Endothelial cell of umbilical vein (primary cell): ENCODE measurements at regions not wholly inside any gene's neighbourhood (a gene's known extent, or its start where the extent isn't known, plus 50 kb on each side); places are given as distances from the start of the nearest gene placed in this dataset.

ENCODE experiments used
- BruUV-seq: library from RNA; stranded (reverse); fragments of 400-500 nt; replicated peaks from 2 replicates; lab custom pipeline; 2021; lab: Mats Ljungman, UMichigan
- CTCF ChIA-PET: fragments of 300-600, 350-600 bp; sonication (Branson Sonifier 250); formaldehyde crosslinking; loops from one replicate; lab custom pipeline; 2021; ENCODE audit warnings: antibody characterized with exemption, inconsistent platforms; lab: Charles Lee
- POLR2A ChIA-PET: fragments of 300-600, 350-600 bp; sonication (Branson Sonifier 250); formaldehyde crosslinking; loops from one replicate; lab custom pipeline; 2021; ENCODE audit warnings: antibody characterized with exemption, inconsistent platforms; lab: Charles Lee
- DNase-seq: peaks from one replicate; pipeline ENCODE4 v3.0.0-alpha.2; 2011; ENCODE audit warnings: low read depth, low spot score
- FAIRE-seq: peaks from 2 replicates; lab custom pipeline; 2011; peaks lifted over from hg19 to GRCh38; lab: Jason Lieb, UNC
- H2AFZ ChIP-seq: 2 replicates; pipeline ENCODE4 v1.6.0; 2012; ENCODE audit warnings: low read depth, low read length, control low read depth, inconsistent platforms
- H3K27ac ChIP-seq: 2 replicates; pipeline ENCODE4 v1.5.1; 2011; ENCODE audit warnings: low read depth, mild to moderate bottlenecking, control low read depth, low read length, moderate library complexity; ENCODE audit not compliant: insufficient read depth
- H3K27me3 ChIP-seq, 2 experiments: 2 replicates each; pipeline versions ENCODE4 v1.6.0 to v1.6.1; 2011; ENCODE audit warnings: low read length in 2 of 2, mixed read lengths in 1 of 2; ENCODE audit not compliant: control insufficient read depth in 2 of 2, insufficient read depth in 2 of 2
- H3K36me3 ChIP-seq, 2 experiments: 2 replicates in 1 of 2; 3 replicates in 1 of 2; pipeline ENCODE4 v1.5.1; 2011; ENCODE audit warnings: low read length in 2 of 2, mild to moderate bottlenecking in 1 of 2, moderate library complexity in 1 of 2; ENCODE audit not compliant: control insufficient read depth in 2 of 2, insufficient read depth in 2 of 2; ENCODE audit errors: extremely low read depth in 1 of 2
- H3K4me1 ChIP-seq: 3 replicates; pipeline ENCODE4 v1.5.1; 2011; ENCODE audit warnings: mild to moderate bottlenecking, low read length; ENCODE audit not compliant: control insufficient read depth, insufficient read depth; ENCODE audit errors: extremely low read depth
- H3K4me2 ChIP-seq: 2 replicates; pipeline ENCODE4 v1.6.1; 2011; ENCODE audit warnings: low read length, control low read depth, mixed read lengths; ENCODE audit not compliant: insufficient read depth
- H3K4me3 ChIP-seq, 3 experiments: fragments of 200-600 bp in 1 of 3; sonication (generic), shearing (Covaris generic) in 1 of 3; replicated peaks in 1 of 3; 2 replicates each; pipeline ENCODE4 v1.5.1; 2011 to 2016; ENCODE audit warnings: control low read depth in 3 of 3, low read length in 3 of 3, mild to moderate bottlenecking in 2 of 3, inconsistent platforms in 1 of 3, low read depth in 1 of 3, moderate library complexity in 1 of 3; ENCODE audit not compliant: insufficient read depth in 1 of 3
- H3K79me2 ChIP-seq: 2 replicates; pipeline ENCODE4 v1.6.0; 2012; ENCODE audit warnings: low read length, inconsistent platforms; ENCODE audit not compliant: control insufficient read depth, insufficient read depth
- H3K9ac ChIP-seq: replicated peaks from 2 replicates; pipeline ENCODE3; 2011; ENCODE audit warnings: low read length, control low read depth; ENCODE audit not compliant: insufficient read depth; ENCODE audit errors: extremely low read depth
- H3K9me1 ChIP-seq: replicated peaks from 3 replicates; pipeline ENCODE4 v1.6.0; 2011; ENCODE audit warnings: mild to moderate bottlenecking, low read length; ENCODE audit not compliant: control insufficient read depth, insufficient read depth; ENCODE audit errors: extremely low read depth
- H3K9me3 ChIP-seq: replicated peaks from 2 replicates; pipeline ENCODE4 v1.5.1; 2012; ENCODE audit warnings: low read length, inconsistent platforms; ENCODE audit not compliant: control insufficient read depth, insufficient read depth
- H4K20me1 ChIP-seq: replicated peaks from 2 replicates; pipeline ENCODE3; 2011; ENCODE audit warnings: mild to moderate bottlenecking, low read length; ENCODE audit not compliant: control insufficient read depth, insufficient read depth; ENCODE audit errors: extremely low read depth
- CTCF ChIP-seq, 2 donors: IDR thresholded peaks; 1 replicate in 1 of 2; 2 replicates in 1 of 2; pipeline ENCODE4 v1.5.1; 2011; ENCODE audit warnings: low read length in 2 of 2, mild to moderate bottlenecking in 2 of 2, moderate library complexity in 2 of 2, control low read depth in 1 of 2, inconsistent platforms in 1 of 2, low read depth in 1 of 2; ENCODE audit not compliant: insufficient read depth in 1 of 2; ENCODE audit errors: extremely low read depth in 1 of 2
- EZH2 ChIP-seq: IDR thresholded peaks from 2 replicates; pipeline ENCODE4 v1.6.1; 2012; ENCODE audit warnings: borderline replicate concordance, low read depth, mild to moderate bottlenecking, moderate library complexity, low read length, inconsistent platforms; ENCODE audit not compliant: severe bottlenecking
- FOS ChIP-seq: IDR thresholded peaks from 2 replicates; pipeline ENCODE4 v1.6.1; 2011; ENCODE audit warnings: mild to moderate bottlenecking, low read length, moderate library complexity, borderline replicate concordance; ENCODE audit not compliant: insufficient read depth
- GATA2 ChIP-seq: IDR thresholded peaks from 2 replicates; pipeline ENCODE4 v1.7.0; 2011; ENCODE audit warnings: low read depth, mild to moderate bottlenecking, moderate library complexity, mixed read lengths, low read length; ENCODE audit not compliant: insufficient read length, insufficient read depth
- JUN ChIP-seq: IDR thresholded peaks from 2 replicates; pipeline ENCODE4 v1.6.1; 2011; ENCODE audit warnings: borderline replicate concordance, low read depth; ENCODE audit not compliant: insufficient read length, insufficient read depth
- MYC ChIP-seq: IDR thresholded peaks from one replicate; pipeline ENCODE4 v1.6.1; 2011; ENCODE audit warnings: mild to moderate bottlenecking, low read depth, low read length
- POLR2A ChIP-seq: IDR thresholded peaks from 2 replicates; pipeline ENCODE4 v1.6.1; 2012; ENCODE audit warnings: low read depth, mild to moderate bottlenecking, control low read depth, low read length
- POLR2AphosphoS5 ChIP-seq: IDR thresholded peaks from 2 replicates; pipeline ENCODE4 v1.6.1; 2012; ENCODE audit warnings: low read depth, mild to moderate bottlenecking, control low read depth, low read length, moderate library complexity; ENCODE audit not compliant: insufficient read depth
- dilution Hi-C: fragments of 300-500 bp; cut with MboI; formaldehyde crosslinking; loops from one replicate; pipeline ENCODE4 v1.15.0; 2019; ENCODE audit warnings: low sequenced_read_pairs; ENCODE audit not compliant: extremely low pct_ligation_motif_present
- intact Hi-C: fragments of 100-400 bp; cut with micrococcal nuclease; formaldehyde crosslinking; loops from one replicate; pipeline ENCODE4 v1.10.0; 2022

GRCh38 chr7:109996411-109996810, 1094.5 kb upstream of the LRRN3 start:
- Histone ChIP-seq H3K36me3 (no peaks in the 10 kb centered on the region), H3K9me3 (no peaks in the 10 kb centered on the region), H3K4me2 (no peak overlapping the region), H3K27ac (no peak overlapping the region), H3K27me3 (no peaks in the 10 kb centered on the region), H3K9ac (no peak overlapping the region), H4K20me1 (no peaks in the 10 kb centered on the region), H3K4me3 (no peak overlapping the region), H3K9me1 (no peaks in the 10 kb centered on the region), H3K79me2 (no peaks in the 10 kb centered on the region), H2AFZ (no peak overlapping the region), H3K4me1 (no peaks in the 10 kb centered on the region)
- TF ChIP-seq EZH2: no peak
- no peak for TF ChIP-seq POLR2A
- TF ChIP-seq JUN: no peak
- TF ChIP-seq POLR2AphosphoS5: no peak
- TF ChIP-seq CTCF (IDR thresholded peaks at IDR 0.05; ENCODE audit: extremely low read depth in 1 of 2, insufficient read depth in 1 of 2, low read depth in 1 of 2, low read length in 2 of 2): no peak
- TF ChIP-seq MYC: no peak
- no TSS peak for BruUV-seq
- intact Hi-C loops: no loop called here
- DNase-seq: no peak
- dilution Hi-C loops: no loop called here
- FAIRE-seq: no peak
- POLR2A ChIA-PET: no interaction called here
- CTCF ChIA-PET: no interaction called here

- Histone ChIP-seq H2AFZ (no peak overlapping the region), H4K20me1 (no peaks in the 10 kb centered on the region), H3K9me3 (no peaks in the 10 kb centered on the region), H3K4me1 (no peaks in the 10 kb centered on the region), H3K27me3 (no peaks in the 10 kb centered on the region), H3K4me2 (no peak overlapping the region), H3K9ac (no peak overlapping the region), H3K36me3 (no peaks in the 10 kb centered on the region), H3K9me1 (no peaks in the 10 kb centered on the region), H3K79me2 (no peaks in the 10 kb centered on the region), H3K4me3 (no peak overlapping the region), H3K27ac (no peak overlapping the region)
- ChIA-PET POLR2A (no interaction called here), CTCF (no interaction called here)
- no TSS peak for BruUV-seq
- FAIRE-seq: no peak
- dilution Hi-C loops (no loop called here), intact Hi-C loops (no loop called here)
- TF ChIP-seq POLR2A (no peak), GATA2 (no peak), POLR2AphosphoS5 (no peak), EZH2 (no peak), FOS (no peak)
- DNase-seq: no peak
Observed at GRCh38 chr7:109996927-109997326, 1094.0 kb upstream of the LRRN3 start.
